Upper lobe of left lung (tissue), 6 donors: ENCODE measurements at regions not wholly inside any gene's neighbourhood (a gene's known extent, or its start where the extent isn't known, plus 50 kb on each side); places are given as distances from the start of the nearest gene placed in this dataset.
"Not testable (repeated sequence)": the region's sequence is repeated elsewhere in the genome, so short reads cannot be mapped to it uniquely, and the experiment has no call there.

Experiments used
- ATAC-seq, 2 donors: fragments of 200-7000 bp; cut with Tn5 transposase; one replicate each; pipeline ENCODE4 v1.9.1; 2022; ENCODE audit warnings: mild to moderate bottlenecking in 2 of 2, moderate library complexity in 2 of 2; ENCODE audit not compliant: low FRiP score in 2 of 2
- DNase-seq, 2 donors: peaks; one replicate each; pipeline ENCODE4 v3.0.0-alpha.2; 2019 to 2020
- H3K27ac ChIP-seq, 4 donors: fragments of 200-600 bp; sonication (generic); one replicate each; pipeline ENCODE4 v1.5.1; 2016 to 2019
- H3K27me3 ChIP-seq, 4 donors: fragments of 200-600 bp; sonication (generic); one replicate each; pipeline ENCODE4 v1.5.1; 2017 to 2019
- H3K36me3 ChIP-seq, 4 donors: fragments of 200-600 bp; sonication (generic); one replicate each; pipeline ENCODE4 v1.5.1; 2016 to 2019
- H3K4me1 ChIP-seq, 4 donors: fragments of 200-600 bp; sonication (generic); one replicate each; pipeline ENCODE4 v1.5.1; 2018 to 2019
- H3K4me3 ChIP-seq, 4 donors: fragments of 200-600 bp; sonication (generic); one replicate each; pipeline ENCODE4 v1.5.1; 2017 to 2019; ENCODE audit warnings: mild to moderate bottlenecking in 2 of 4, moderate library complexity in 1 of 4
- H3K9me3 ChIP-seq, 4 donors: fragments of 200-600 bp; sonication (generic); one replicate each; pipeline ENCODE4 v1.5.1; 2018 to 2019
- EP300 ChIP-seq, 4 donors: sonication (generic); formaldehyde crosslinking; IDR thresholded peaks; one replicate each; pipeline ENCODE4 v1.5.1; 2017; ENCODE audit warnings: antibody characterized with exemption in 4 of 4, control low read depth in 2 of 4
- POLR2A ChIP-seq, 4 donors: fragments of 450-650 bp; IDR thresholded peaks; one replicate each; pipeline ENCODE4 v1.5.1; 2016 to 2017; ENCODE audit warnings: antibody characterized with exemption in 4 of 4, mild to moderate bottlenecking in 2 of 4
- POLR2AphosphoS5 ChIP-seq, 2 donors: sonication (generic); formaldehyde crosslinking; IDR thresholded peaks; one replicate each; pipeline ENCODE4 v1.5.1; 2017; ENCODE audit warnings: antibody characterized with exemption in 2 of 2
- WGBS, 2 donors: methylation state at CpG; one replicate each; pipeline ENCODE4 v1.1.5; 2017 to 2018; 5-methylcytosine and 5-hydroxymethylcytosine counted together
- TF ChIP-seq, protein P1 (sequence below), 6 experiments: fragments of 450-650 bp in 4 of 6; fragments of 200-600 bp in 2 of 6; sonication (generic) in 2 of 6; IDR thresholded peaks; one replicate each; pipeline ENCODE4 v1.5.1; 2016 to 2019; ENCODE audit warnings: antibody characterized with exemption in 6 of 6
- donor health status: DM: no; HTN: no; CAD: no; lungs with moderate emphysema.
- donor health status: DM: no; HTN: yes; CAD: no; lungs with severe emphysema.

DNA sequence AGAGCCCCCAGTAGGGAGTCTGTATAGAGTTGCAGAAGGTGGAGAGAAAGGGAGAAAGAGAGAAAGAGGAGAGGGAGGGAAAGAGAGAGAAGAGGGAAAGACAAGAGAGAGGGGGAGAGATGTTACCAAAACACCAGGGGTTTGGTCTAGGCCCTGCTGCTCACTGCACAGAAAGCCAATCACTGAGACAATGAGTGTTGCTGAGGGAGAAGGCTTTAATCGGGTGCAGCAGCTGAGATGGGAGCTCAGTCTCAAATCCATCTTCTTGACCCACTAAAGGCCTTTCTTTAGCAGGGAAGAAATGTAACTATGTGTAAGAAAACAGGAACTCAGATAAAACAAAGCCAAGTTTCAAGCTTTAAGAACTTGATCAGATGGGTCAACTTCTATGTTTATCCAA lies 198.2 kb upstream of the FOXK1 start:
- 79 to 90% methylated on average over 1 of the region's 1 CpG for WGBS, 2 donors
- no peak for TF ChIP-seq POLR2A (IDR thresholded peaks at IDR 0.05)
- no peak for TF ChIP-seq EP300 (IDR thresholded peaks at IDR 0.05)
- TF ChIP-seq, protein P1, sequence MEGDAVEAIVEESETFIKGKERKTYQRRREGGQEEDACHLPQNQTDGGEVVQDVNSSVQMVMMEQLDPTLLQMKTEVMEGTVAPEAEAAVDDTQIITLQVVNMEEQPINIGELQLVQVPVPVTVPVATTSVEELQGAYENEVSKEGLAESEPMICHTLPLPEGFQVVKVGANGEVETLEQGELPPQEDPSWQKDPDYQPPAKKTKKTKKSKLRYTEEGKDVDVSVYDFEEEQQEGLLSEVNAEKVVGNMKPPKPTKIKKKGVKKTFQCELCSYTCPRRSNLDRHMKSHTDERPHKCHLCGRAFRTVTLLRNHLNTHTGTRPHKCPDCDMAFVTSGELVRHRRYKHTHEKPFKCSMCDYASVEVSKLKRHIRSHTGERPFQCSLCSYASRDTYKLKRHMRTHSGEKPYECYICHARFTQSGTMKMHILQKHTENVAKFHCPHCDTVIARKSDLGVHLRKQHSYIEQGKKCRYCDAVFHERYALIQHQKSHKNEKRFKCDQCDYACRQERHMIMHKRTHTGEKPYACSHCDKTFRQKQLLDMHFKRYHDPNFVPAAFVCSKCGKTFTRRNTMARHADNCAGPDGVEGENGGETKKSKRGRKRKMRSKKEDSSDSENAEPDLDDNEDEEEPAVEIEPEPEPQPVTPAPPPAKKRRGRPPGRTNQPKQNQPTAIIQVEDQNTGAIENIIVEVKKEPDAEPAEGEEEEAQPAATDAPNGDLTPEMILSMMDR (IDR thresholded peaks at IDR 0.05): no peak
- no peak for TF ChIP-seq POLR2AphosphoS5 (IDR thresholded peaks at IDR 0.05)
- DNase-seq: no peak
- Histone ChIP-seq H3K4me3 (no peak overlapping the region), H3K27me3 (no peaks in the 10 kb centered on the region), H3K4me1 (no peaks in the 10 kb centered on the region), H3K27ac (no peak overlapping the region), H3K9me3 (peaks cover 0 to 15% (median 7%) of the 10 kb centered on the region in 4 donors), H3K36me3 (no peaks in the 10 kb centered on the region)
- ATAC-seq: no peak

DNA sequence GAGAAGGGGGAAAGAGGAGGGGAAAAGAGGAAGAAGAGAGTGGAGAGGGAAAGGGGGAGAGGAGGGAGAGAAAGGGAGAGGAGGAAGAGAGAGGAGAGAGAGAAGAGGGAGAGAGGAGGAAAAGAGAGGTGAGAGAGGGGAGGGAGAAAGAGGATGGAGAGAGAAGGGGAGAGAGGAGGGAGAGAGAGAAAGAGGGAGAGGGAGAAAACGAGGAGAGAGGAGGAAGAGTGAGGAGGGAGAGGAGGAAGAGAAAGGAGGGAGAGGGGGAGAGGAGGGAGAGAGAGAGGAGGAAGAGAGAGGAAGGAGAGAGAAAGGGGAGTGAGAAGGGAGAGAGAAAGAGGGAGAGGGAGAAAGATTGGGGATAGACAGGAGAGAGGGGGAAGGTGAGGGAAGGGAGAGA lies 197.6 kb upstream of the FOXK1 start:
- H3K9me3 ChIP-seq: peaks cover 0 to 15% (median 7%) of the 10 kb centered on the region in 4 donors
- ATAC-seq: no peak
- H3K27me3 ChIP-seq: no peaks in the 10 kb centered on the region
- no peak for DNase-seq
- no peaks in the 10 kb centered on the region for H3K4me1 ChIP-seq
- no peak for TF ChIP-seq POLR2AphosphoS5 (IDR thresholded peaks at IDR 0.05)
- no peak for TF ChIP-seq EP300 (IDR thresholded peaks at IDR 0.05)
- TF ChIP-seq, protein P1 (IDR thresholded peaks at IDR 0.05): no peak
- TF ChIP-seq POLR2A (IDR thresholded peaks at IDR 0.05): no peak
- H3K36me3 ChIP-seq: no peaks in the 10 kb centered on the region
- WGBS, 2 donors: 7 to 36% methylated on average over 1 of the region's 1 CpG
- H3K4me3 ChIP-seq: no peak overlapping the region
- no peak overlapping the region for H3K27ac ChIP-seq

DNA sequence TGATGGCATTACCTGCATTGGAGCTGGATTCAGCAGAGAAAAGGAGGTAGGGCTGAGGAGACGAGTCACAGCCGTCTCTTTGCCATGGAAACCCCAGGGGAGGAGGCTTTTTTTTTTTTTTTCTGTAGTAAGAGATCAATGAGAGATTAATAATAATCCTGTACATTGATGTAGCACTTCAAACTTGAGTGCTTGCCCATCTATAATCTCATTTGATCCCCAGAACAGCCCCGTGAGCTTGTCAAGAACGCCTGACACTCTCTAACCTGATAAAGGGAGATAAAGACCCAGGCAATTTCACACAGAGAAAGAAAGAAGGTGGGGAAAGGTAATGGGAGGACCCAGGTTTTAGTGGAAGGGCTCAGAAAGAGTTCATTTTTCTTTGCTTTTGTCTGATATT lies 195.2 kb upstream of the FOXK1 start:
- Histone ChIP-seq H3K36me3 (no peaks in the 10 kb centered on the region), H3K27me3 (no peaks in the 10 kb centered on the region), H3K4me3 (no peak overlapping the region), H3K4me1 (no peaks in the 10 kb centered on the region), H3K27ac (no peak overlapping the region), H3K9me3 (peaks cover 0 to 10% (median 7%) of the 10 kb centered on the region in 4 donors)
- no peak for ATAC-seq
- no peak for DNase-seq
- TF ChIP-seq EP300 (IDR thresholded peaks at IDR 0.05) (no peak), POLR2A (IDR thresholded peaks at IDR 0.05) (no peak), POLR2AphosphoS5 (IDR thresholded peaks at IDR 0.05) (no peak)
- TF ChIP-seq, protein P1 (IDR thresholded peaks at IDR 0.05): no peak
- 32 to 44% methylated on average over 4 of the region's 4 CpGs for WGBS, 2 donors

DNA sequence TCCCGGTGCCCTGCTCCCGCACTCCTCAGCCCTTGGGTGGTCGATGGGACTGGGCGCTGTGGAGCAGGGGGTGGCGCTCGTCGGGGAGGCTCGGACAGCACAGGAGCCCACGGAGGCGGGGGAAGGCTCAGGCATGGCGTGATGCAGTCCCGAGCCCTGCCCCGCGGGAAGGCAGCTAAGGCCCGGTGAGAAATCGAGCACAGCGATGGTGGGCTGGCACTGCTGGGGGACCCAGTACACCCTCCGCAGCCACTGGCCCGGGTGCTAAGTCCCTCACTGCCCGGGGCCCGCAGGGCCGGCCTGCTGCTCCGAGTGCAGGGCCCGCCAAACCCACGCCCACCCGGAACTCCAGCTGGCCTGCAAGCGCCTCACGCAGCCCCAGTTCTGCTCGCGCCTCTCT lies 185.2 kb upstream of the FOXK1 start:
- H3K4me3 ChIP-seq, ATAC-seq, H3K9me3 ChIP-seq, H3K36me3 ChIP-seq, H3K27me3 ChIP-seq, H3K27ac ChIP-seq, H3K4me1 ChIP-seq: not testable (repeated sequence)
- peak in 1 of 2 donors; percentile 66 for DNase-seq
- 92 to 95% methylated on average over 11 to 21 of the region's 30 CpGs for WGBS, 2 donors

DNA sequence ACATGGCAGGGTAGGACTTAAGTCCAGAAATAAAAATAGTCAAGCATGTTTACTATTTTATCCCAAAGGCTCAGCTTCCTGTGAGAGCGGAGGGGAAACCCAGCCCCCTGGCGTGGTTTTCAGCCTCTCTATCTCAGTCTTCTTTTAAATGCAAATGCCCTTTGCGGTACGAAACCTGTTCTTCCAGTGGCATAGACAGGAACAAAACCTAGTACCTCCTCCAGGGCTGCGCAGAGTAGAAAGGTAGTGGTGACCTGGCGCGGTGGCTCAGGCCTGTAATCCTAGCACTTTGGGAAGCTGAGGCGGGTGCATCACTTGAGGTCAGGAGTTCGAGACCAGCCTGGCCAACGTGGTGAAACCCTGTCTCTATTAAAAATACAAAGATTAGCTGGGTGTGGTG lies 181.3 kb upstream of the FOXK1 start:
- H3K4me1 ChIP-seq: no peaks in the 10 kb centered on the region
- H3K27me3 ChIP-seq: no peaks in the 10 kb centered on the region
- 84 to 86% methylated on average over 10 of the region's 10 CpGs for WGBS, 2 donors
- no peak for TF ChIP-seq EP300 (IDR thresholded peaks at IDR 0.05)
- no peak for TF ChIP-seq POLR2AphosphoS5 (IDR thresholded peaks at IDR 0.05)
- TF ChIP-seq, protein P1 (IDR thresholded peaks at IDR 0.05): no peak
- no peak for TF ChIP-seq POLR2A (IDR thresholded peaks at IDR 0.05)
- no peaks in the 10 kb centered on the region for H3K36me3 ChIP-seq
- H3K4me3 ChIP-seq: no peak overlapping the region
- ATAC-seq: no peak
- no peak overlapping the region for H3K27ac ChIP-seq
- peaks cover 0 to 8% (median 3%) of the 10 kb centered on the region in 4 donors for H3K9me3 ChIP-seq
- no peak for DNase-seq

DNA sequence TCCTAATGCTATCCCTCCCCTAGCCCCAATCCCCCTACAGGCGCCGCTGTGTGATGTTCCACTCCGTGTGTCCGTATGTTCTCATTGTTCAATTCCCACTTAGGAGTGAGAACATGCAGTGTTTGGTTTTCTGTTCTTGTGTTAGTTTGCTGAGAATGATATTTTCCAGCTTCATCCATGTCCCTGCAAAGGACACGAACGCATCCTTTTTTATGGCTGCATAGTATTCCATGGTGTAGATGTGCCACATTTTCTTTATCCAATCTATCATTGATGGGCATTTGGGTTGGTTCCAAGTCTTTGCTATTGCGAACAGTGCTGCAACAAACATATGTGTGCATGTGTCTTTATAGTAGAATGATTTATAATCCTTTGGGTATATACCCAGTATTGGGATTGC lies 174.2 kb upstream of the FOXK1 start:
- WGBS, 2 donors: 91 to 93% methylated on average over 7 of the region's 7 CpGs

More for the DNA sequence above, 174.2 kb upstream of the FOXK1 start:
- ATAC-seq, H3K27ac ChIP-seq, DNase-seq, H3K27me3 ChIP-seq, H3K36me3 ChIP-seq, H3K4me1 ChIP-seq, H3K9me3 ChIP-seq, H3K4me3 ChIP-seq: not testable (repeated sequence)
